ENCODE measurements at regions not wholly inside any gene's neighbourhood (a gene's known extent, or its start where the extent isn't known, plus 50 kb on each side); places are given as distances from the start of the nearest gene placed in this dataset.
A peak's percentile ranks its signal among the peaks of the same experiment; 100 is the strongest.

DNA sequence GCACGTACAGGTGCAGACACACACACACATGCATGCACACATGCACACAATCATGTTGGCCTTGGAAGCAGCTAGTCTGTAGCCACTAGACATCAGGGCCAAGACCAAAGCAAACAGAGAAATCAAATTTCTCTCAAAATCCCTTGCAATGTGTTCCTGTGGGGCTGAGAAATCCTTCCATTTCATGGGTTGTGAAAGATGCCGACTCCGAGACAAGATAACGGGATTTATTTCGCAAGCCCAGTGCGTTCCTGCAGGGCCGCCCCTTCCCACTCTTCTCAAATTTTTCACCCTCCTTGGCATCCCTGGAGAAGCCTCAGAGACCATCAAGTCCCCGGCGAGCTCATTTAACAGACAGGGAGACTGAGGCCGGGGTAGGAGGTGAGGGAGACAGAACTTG is 366.7 kb downstream of the MN1 start:
- Histone ChIP-seq H3K9me3 (ENCODE audit: severe bottlenecking) (no peaks in the 10 kb centered on the region), H3K36me3 (no peaks in the 10 kb centered on the region), H3K4me3 (ENCODE audit: low read depth, low read length) (no peak overlapping the region), H3K27me3 (ENCODE audit: insufficient read depth, low read depth, severe bottlenecking) (no peaks in the 10 kb centered on the region), H3K27ac (no peak overlapping the region)
- DNase-seq: no peak
- no peak for TF ChIP-seq CTCF (IDR thresholded peaks at IDR 0.05; ENCODE audit: low read depth, low read length)

DNA sequence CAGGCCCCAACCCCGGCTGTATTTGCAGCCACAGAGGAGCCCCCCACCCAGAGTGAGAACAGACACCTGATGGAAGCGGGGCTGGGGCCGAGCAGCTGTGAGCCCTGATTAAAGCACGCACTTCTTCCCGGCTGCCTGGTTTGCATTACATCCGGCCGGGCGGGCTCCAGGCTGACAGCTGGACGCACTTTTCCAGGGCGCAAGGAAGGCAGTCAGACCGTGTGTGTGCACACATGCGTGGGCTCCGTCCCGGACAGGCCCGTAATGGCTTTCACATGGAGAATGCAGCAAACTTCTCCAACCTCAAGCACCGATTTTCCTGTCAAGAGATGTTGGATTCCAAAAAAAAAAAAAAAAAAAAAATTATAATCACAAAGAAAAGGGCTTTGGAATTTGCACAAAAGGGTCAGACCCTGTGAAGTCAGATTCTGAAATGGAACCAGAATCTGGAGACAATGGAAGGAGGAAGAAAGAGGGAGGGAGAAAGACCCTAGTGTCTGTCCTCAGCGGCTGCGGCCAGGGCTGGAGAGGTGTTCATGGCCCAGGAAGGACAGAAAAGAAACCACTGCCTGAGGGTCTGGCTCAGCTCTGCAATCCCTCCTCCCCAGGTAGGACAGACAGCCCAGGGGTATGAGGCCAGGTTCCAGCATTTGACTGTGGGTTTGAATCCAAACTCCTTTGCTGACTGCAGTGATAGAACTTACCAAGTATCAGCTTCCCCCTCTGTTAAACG is 365.5 kb downstream of the MN1 start:
- Histone ChIP-seq H3K4me3 (ENCODE audit: low read depth, low read length) (no peak overlapping the region), H3K27me3 (ENCODE audit: insufficient read depth, low read depth, severe bottlenecking) (no peaks in the 10 kb centered on the region), H3K9me3 (ENCODE audit: severe bottlenecking) (no peaks in the 10 kb centered on the region), H3K36me3 (no peaks in the 10 kb centered on the region), H3K27ac (no peak overlapping the region)
- no peak for TF ChIP-seq CTCF (IDR thresholded peaks at IDR 0.05; ENCODE audit: low read depth, low read length)
- peak; percentile 71 for DNase-seq

GRCh38 chr22:27436591-27436990 is 365.0 kb downstream of the MN1 start:
- no peak for DNase-seq
- H3K27me3 ChIP-seq (ENCODE audit: insufficient read depth, low read depth, severe bottlenecking): no peaks in the 10 kb centered on the region
- no peak for TF ChIP-seq CTCF (IDR thresholded peaks at IDR 0.05; ENCODE audit: low read depth, low read length)

GRCh38 chr22:27437570-27437969 is 364.0 kb downstream of the MN1 start:
- Histone ChIP-seq H3K4me3 (ENCODE audit: low read depth, low read length) (no peak overlapping the region), H3K27ac (peak overlapping the region; percentile 75), H3K9me3 (ENCODE audit: severe bottlenecking) (no peaks in the 10 kb centered on the region), H3K36me3 (no peaks in the 10 kb centered on the region), H3K27me3 (ENCODE audit: insufficient read depth, low read depth, severe bottlenecking) (no peaks in the 10 kb centered on the region)
- DNase-seq: no peak
- TF ChIP-seq CTCF (IDR thresholded peaks at IDR 0.05; ENCODE audit: low read depth, low read length): no peak

More at GRCh38 chr22:27436591-27436990, 365.0 kb downstream of the MN1 start:
- H3K27ac ChIP-seq: no peak overlapping the region
- no peaks in the 10 kb centered on the region for H3K36me3 ChIP-seq
- no peaks in the 10 kb centered on the region for H3K9me3 ChIP-seq (ENCODE audit: severe bottlenecking)
- no peak overlapping the region for H3K4me3 ChIP-seq (ENCODE audit: low read depth, low read length)

DNA sequence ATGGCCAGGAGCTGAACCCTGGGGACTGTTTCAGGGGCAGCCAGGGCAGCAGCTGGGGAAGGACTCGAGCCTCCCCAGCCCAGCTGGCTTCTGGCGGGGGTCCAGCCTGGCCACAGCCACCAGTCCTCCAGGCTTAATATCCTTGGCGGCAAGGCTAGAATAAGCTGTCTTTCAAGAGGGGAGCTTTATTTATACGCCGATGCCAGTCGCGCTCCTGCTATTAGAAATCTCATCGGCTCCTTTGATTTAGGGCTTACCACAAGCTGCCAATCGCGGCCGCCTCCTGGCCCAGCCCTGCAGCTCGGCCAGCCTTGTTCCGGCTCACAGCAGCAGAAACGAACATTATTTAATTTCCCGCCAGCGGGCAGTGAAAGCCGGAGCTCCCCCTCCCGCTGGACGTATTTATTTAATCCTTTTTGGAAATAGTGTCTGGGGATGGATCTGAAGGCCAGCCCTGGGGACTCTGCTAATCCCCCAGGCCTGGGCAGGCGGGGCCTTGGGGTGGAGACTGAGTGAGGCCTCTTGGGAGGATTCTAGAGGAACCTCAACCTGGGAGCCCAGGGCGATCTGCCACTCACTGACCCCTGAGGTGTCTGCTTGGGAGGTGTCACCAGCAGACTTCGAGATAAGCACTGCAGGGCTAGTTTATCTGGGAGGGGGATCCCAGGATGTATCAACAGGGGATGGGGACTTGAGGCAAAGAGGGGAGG is 363.1 kb downstream of the MN1 start:
- peak; percentile 92 for DNase-seq
- TF ChIP-seq CTCF (IDR thresholded peaks at IDR 0.05; ENCODE audit: low read depth, low read length): no peak
- no peaks in the 10 kb centered on the region for H3K9me3 ChIP-seq (ENCODE audit: severe bottlenecking)
- H3K36me3 ChIP-seq: no peaks in the 10 kb centered on the region
- peak overlapping the region; percentile 75 for H3K27ac ChIP-seq
- H3K27me3 ChIP-seq (ENCODE audit: insufficient read depth, low read depth, severe bottlenecking): no peaks in the 10 kb centered on the region
- H3K4me3 ChIP-seq (ENCODE audit: low read depth, low read length): peak overlapping the region; percentile 33
